Heart left ventricle (tissue), 13 donors: ENCODE measurements at regions not wholly inside any gene's neighbourhood (a gene's known extent, or its start where the extent isn't known, plus 50 kb on each side); places are given as distances from the start of the nearest gene placed in this dataset.

ENCODE experiments used
- CTCF ChIP-seq, 12 donors: fragments of 200-600 bp; sonication (generic) in 4 of 12; IDR thresholded peaks; one replicate each; pipeline versions ENCODE4 v1.5.0 to v1.8.0; 2018 to 2022; ENCODE audit warnings: antibody characterized with exemption in 12 of 12, mild to moderate bottlenecking in 5 of 12
- POLR2A ChIP-seq, 2 donors: fragments of 450-650 bp; IDR thresholded peaks; one replicate each; pipeline ENCODE4 v1.6.1; 2017; ENCODE audit warnings: antibody characterized with exemption in 2 of 2, mild to moderate bottlenecking in 2 of 2, moderate library complexity in 2 of 2
- donor health status: ischemic (EF 13 %, LVEDD 7.1; RV severe dilation, severe dysfunction).
- donor health status: DM: no; HTN: yes; CAD: no.
- donor health status: DM: no; HTN: no; CAD: no.
- donor health status: ischemic (EF 25% LVEDD 6.9; RV normal size, moderate dysfunction).
- donor health status: ischemic (EF 25% LVEDD 5.7; RV mildly dilated, moderate dysfunction).
- donor health status: ischemic (EF 35%, LVEDD 5.7; RV mildly dilated, moderate dysfunction).
- donor health status: nonischemic (EF 11% LVEDD 7.7; RV severe dilation, severe dysfunction).
- donor health status: DM: yes; HTN: yes; CAD: no.
- donor health status: PGD.
- donor health status: ischemic (EF 29% LVEDD 5.4; RV normal size, mild dysfunction).
- donor health status: nonischemic (EF 23%, LVEDD 6.1; RV moderate dilation, normal function).

DNA sequence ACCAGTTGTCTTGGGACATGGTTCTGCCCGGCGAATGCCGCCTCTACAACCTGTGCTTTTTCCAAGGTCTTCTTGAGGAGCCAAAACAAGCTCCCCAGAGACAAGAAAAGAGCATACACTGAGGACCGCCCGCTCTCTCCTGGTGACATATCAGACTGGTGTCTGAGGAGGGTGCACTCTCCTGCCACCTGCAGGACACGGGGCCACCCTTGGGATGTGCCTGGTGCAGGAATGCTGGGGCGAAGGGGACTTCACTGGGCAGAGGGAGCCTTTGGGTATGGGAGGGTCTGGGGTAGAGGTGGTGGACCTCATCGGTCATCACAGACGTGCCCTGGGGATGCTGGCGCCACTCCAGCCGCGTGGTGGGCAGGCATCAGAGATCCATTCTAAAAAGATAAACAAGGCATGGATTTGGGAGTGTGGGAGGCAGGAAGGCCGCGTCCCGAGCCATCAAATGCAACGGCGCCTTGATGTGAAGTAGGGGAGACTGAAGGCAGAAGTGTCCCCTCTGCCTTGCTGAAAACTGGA, 163.3 kb downstream of the CD83 start:
- no peak for TF ChIP-seq CTCF (IDR thresholded peaks at IDR 0.05)
- TF ChIP-seq POLR2A (IDR thresholded peaks at IDR 0.05), result no peak
